Left renal pelvis (tissue), 4 donors: ENCODE measurements at regions not wholly inside any gene's neighbourhood (a gene's known extent, or its start where the extent isn't known, plus 50 kb on each side); places are given as distances from the start of the nearest gene placed in this dataset.

Experiments
- DNase-seq, 4 donors: peaks; one replicate each; pipeline ENCODE4 v3.0.0-alpha.2; 2013; ENCODE audit warnings: low read depth in 4 of 4, low spot score in 3 of 4

GRCh38 chr13:85316506-85317025, 482.7 kb downstream of the SLITRK6 start:
- DNase-seq = no peak

- DNase-seq = no peak
Measured at GRCh38 chr13:85314686-85315085, 484.5 kb downstream of the SLITRK6 start.

- no peak for DNase-seq
Measured at GRCh38 chr13:85313761-85314503, 485.3 kb downstream of the SLITRK6 start.

- DNase-seq = no peak
Measured at GRCh38 chr13:85312071-85312470, 487.1 kb downstream of the SLITRK6 start.

GRCh38 chr13:85303630-85304029, 495.6 kb downstream of the SLITRK6 start:
- no peak for DNase-seq

- no peak for DNase-seq
Measured at GRCh38 chr13:85298387-85298924, 500.8 kb downstream of the SLITRK6 start.

GRCh38 chr13:85288698-85289097, 510.5 kb downstream of the SLITRK6 start:
- no peak for DNase-seq

GRCh38 chr13:85287528-85287927, 511.7 kb downstream of the SLITRK6 start:
- no peak for DNase-seq

- no peak for DNase-seq
Measured at GRCh38 chr13:85286081-85286480, 513.1 kb downstream of the SLITRK6 start.

GRCh38 chr13:85284349-85284748, 514.9 kb downstream of the SLITRK6 start:
- DNase-seq = no peak

- no peak for DNase-seq
Measured at GRCh38 chr13:85283408-85283807, 515.8 kb downstream of the SLITRK6 start.

- no peak for DNase-seq
Measured at GRCh38 chr13:85282876-85283275, 516.3 kb downstream of the SLITRK6 start.

GRCh38 chr13:85278851-85279250, 520.4 kb downstream of the SLITRK6 start:
- DNase-seq = no peak

- no peak for DNase-seq
Measured at GRCh38 chr13:85277748-85278147, 521.5 kb downstream of the SLITRK6 start.

GRCh38 chr13:85266771-85267170, 532.4 kb downstream of the SLITRK6 start:
- no peak for DNase-seq

GRCh38 chr13:85266331-85266730, 532.9 kb downstream of the SLITRK6 start:
- DNase-seq = no peak

- no peak for DNase-seq
Measured at GRCh38 chr13:85265296-85265695, 533.9 kb downstream of the SLITRK6 start.

- no peak for DNase-seq
Measured at GRCh38 chr13:85262499-85262898, 536.7 kb downstream of the SLITRK6 start.

GRCh38 chr13:85261757-85262346, 537.4 kb downstream of the SLITRK6 start:
- no peak for DNase-seq

- DNase-seq = no peak
Measured at GRCh38 chr13:85260896-85261295, 538.3 kb downstream of the SLITRK6 start.

GRCh38 chr13:85255978-85256377, 543.2 kb downstream of the SLITRK6 start:
- DNase-seq = no peak

- DNase-seq = no peak
Measured at GRCh38 chr13:85254641-85255040, 544.6 kb downstream of the SLITRK6 start.
